Vagina (tissue), 2 donors: ENCODE measurements at regions not wholly inside any gene's neighbourhood (a gene's known extent, or its start where the extent isn't known, plus 50 kb on each side); places are given as distances from the start of the nearest gene placed in this dataset.

Source experiments
- CTCF ChIP-seq, 3 experiments: fragments of 450-650 bp in 2 of 3; fragments of 200-600 bp in 1 of 3; sonication (generic) in 1 of 3; IDR thresholded peaks; one replicate each; pipeline ENCODE4 v1.5.1; 2017 to 2019; ENCODE audit warnings: antibody characterized with exemption in 3 of 3, mild to moderate bottlenecking in 2 of 3, moderate library complexity in 2 of 3
- POLR2A ChIP-seq, 2 donors: fragments of 450-650 bp; IDR thresholded peaks; one replicate each; pipeline ENCODE4 v1.6.1; 2017; ENCODE audit warnings: antibody characterized with exemption in 2 of 2, mild to moderate bottlenecking in 2 of 2, moderate library complexity in 2 of 2
- POLR2AphosphoS5 ChIP-seq, 2 donors: sonication (generic); formaldehyde crosslinking; IDR thresholded peaks; one replicate each; pipeline ENCODE4 v1.9.0; 2017; ENCODE audit warnings: antibody characterized with exemption in 2 of 2, mild to moderate bottlenecking in 2 of 2, low read depth in 1 of 2; ENCODE audit not compliant: insufficient read depth in 1 of 2

DNA sequence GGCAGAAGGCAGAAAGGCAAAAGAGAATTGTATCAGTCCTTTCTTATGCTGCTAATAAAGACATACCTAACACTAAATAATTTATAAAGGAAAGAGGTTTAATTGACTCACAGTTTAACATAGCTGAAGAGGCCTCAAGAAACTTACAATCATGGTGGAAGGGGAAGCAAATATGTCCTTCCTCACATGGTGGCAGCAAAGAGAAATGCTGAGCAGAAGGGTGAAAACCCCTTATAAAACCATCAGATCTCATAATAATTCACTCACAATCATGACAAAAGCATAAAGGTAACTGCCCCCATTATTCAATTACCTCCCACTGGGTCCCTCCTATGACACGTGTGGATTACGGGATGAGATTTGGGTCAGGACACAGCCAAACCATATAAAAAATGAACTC, 312.5 kb upstream of the PTGER4 start:
- TF ChIP-seq POLR2AphosphoS5 (IDR thresholded peaks at IDR 0.05; ENCODE audit: insufficient read depth in 1 of 2, low read depth in 1 of 2) (no peak), POLR2A (IDR thresholded peaks at IDR 0.05) (no peak), CTCF (IDR thresholded peaks at IDR 0.05) (no peak)
